K562 (cell line): ENCODE measurements at regions not wholly inside any gene's neighbourhood (a gene's known extent, or its start where the extent isn't known, plus 50 kb on each side); places are given as distances from the start of the nearest gene placed in this dataset.

Source experiments
- BRCA1 ChIP-seq, 2 experiments: fragments of 450-650 bp in 1 of 2; sonication (generic) in 1 of 2; formaldehyde crosslinking in 1 of 2; IDR thresholded peaks; 2 replicates each; pipeline versions ENCODE4 v1.5.0 to v1.6.1; 2017 to 2020; ENCODE audit warnings: mild to moderate bottlenecking in 1 of 2, missing genetic modification reagents in 1 of 2
- CHD1 ChIP-seq: fragments of 200-600 bp; sonication (generic); IDR thresholded peaks from one replicate; pipeline ENCODE4 v1.6.1; 2012; ENCODE audit warnings: mild to moderate bottlenecking, moderate library complexity, low read length, inconsistent platforms
- ESRRA ChIP-seq: fragments of 450-650 bp; IDR thresholded peaks from 2 replicates; pipeline ENCODE4 v1.6.1; 2014; ENCODE audit warnings: low read depth, mild to moderate bottlenecking, moderate library complexity, borderline replicate concordance
- ESRRB ChIP-seq: fragments of 250-450 bp; sonication (Bioruptor Pico); IDR thresholded peaks from 2 replicates; pipeline ENCODE4 v1.5.0; 2020; ENCODE audit warnings: mild to moderate bottlenecking, moderate library complexity, borderline replicate concordance
- GABPB2 ChIP-seq: fragments of 250-450 bp; sonication (Bioruptor Pico); conservative IDR thresholded peaks from 2 replicates; pipeline ENCODE4 v1.5.1; 2021; ENCODE audit warnings: mild to moderate bottlenecking
- JUN ChIP-seq, 2 experiments: sonication (generic) in 1 of 2; formaldehyde crosslinking in 1 of 2; IDR thresholded peaks; 2 replicates each; pipeline versions ENCODE4 v1.6.1 to v1.8.0; 2012 to 2022; ENCODE audit warnings: borderline replicate concordance in 2 of 2, mild to moderate bottlenecking in 2 of 2, improper control_type of control experiment in 1 of 2, low read depth in 1 of 2, low read length in 1 of 2, missing genetic modification reagents in 1 of 2
- KLF6 ChIP-seq: fragments of 250-450 bp; sonication (Bioruptor Pico); IDR thresholded peaks from 2 replicates; pipeline ENCODE4 v1.4.0; 2020; ENCODE audit warnings: mild to moderate bottlenecking, moderate library complexity, borderline replicate concordance
- MAFK ChIP-seq: IDR thresholded peaks from 2 replicates; pipeline ENCODE4 v1.6.1; 2011; ENCODE audit warnings: low read length, improper control_type of control experiment
- MEF2A ChIP-seq: IDR thresholded peaks from 2 replicates; pipeline ENCODE4 v1.6.1; 2011; ENCODE audit warnings: low read depth, mild to moderate bottlenecking, low read length, moderate library complexity; ENCODE audit not compliant: control insufficient read depth
- MIER1 ChIP-seq: fragments of 450-650 bp; IDR thresholded peaks from 2 replicates; pipeline ENCODE4 v1.6.1; 2016; ENCODE audit warnings: antibody characterized with exemption, mild to moderate bottlenecking, low read depth
- MNT ChIP-seq, 2 experiments: fragments of 450-650 bp; conservative IDR thresholded peaks; 2 replicates each; pipeline ENCODE4 v1.6.1; 2017; ENCODE audit warnings: mild to moderate bottlenecking in 2 of 2, moderate library complexity in 2 of 2
- MTA1 ChIP-seq: fragments of 450-650 bp; IDR thresholded peaks from 2 replicates; pipeline ENCODE4 v1.6.1; 2017; ENCODE audit warnings: borderline replicate concordance
- MYC ChIP-seq, 2 experiments: fragments of 250-450 bp in 1 of 2; sonication (Bioruptor Pico) in 1 of 2; IDR thresholded peaks; 2 replicates each; pipeline versions ENCODE4 v1.5.1 to v1.6.1; 2012 to 2021; ENCODE audit warnings: low read depth in 2 of 2, borderline replicate concordance in 1 of 2, improper control_type of control experiment in 1 of 2, low read length in 1 of 2, mild to moderate bottlenecking in 1 of 2, moderate library complexity in 1 of 2
- RBM14 ChIP-seq: fragments of 200-400 bp; formaldehyde crosslinking; IDR thresholded peaks from 2 replicates; pipeline ENCODE4 v1.6.1; 2018; ENCODE audit warnings: low read depth, mild to moderate bottlenecking, low read length, moderate library complexity, borderline replicate concordance; ENCODE audit not compliant: insufficient read depth
- RUNX1 ChIP-seq: sonication (generic); IDR thresholded peaks from 2 replicates; pipeline ENCODE4 v1.6.1; 2016; ENCODE audit warnings: antibody characterized with exemption, low read depth
- TGIF2 ChIP-seq: sonication (generic); formaldehyde crosslinking; IDR thresholded peaks from 2 replicates; pipeline ENCODE4 v1.8.1; 2022; ENCODE audit warnings: mild to moderate bottlenecking, missing genetic modification reagents, moderate library complexity
- XRCC5 ChIP-seq: fragments of 200-400 bp; formaldehyde crosslinking; IDR thresholded peaks from 2 replicates; pipeline ENCODE4 v1.6.1; 2017; ENCODE audit warnings: low read depth, mild to moderate bottlenecking, low read length
- YBX1 ChIP-seq: fragments of 450-650 bp; IDR thresholded peaks from 2 replicates; pipeline ENCODE4 v1.7.1; 2016; ENCODE audit warnings: mild to moderate bottlenecking
- ZC3H4 ChIP-seq: sonication (generic); formaldehyde crosslinking; IDR thresholded peaks from 2 replicates; pipeline ENCODE4 v1.9.0; 2021; ENCODE audit warnings: missing genetic modification reagents, borderline replicate concordance
- ZKSCAN8 ChIP-seq: fragments of 200-800 bp; sonication (Bioruptor generic); IDR thresholded peaks from 2 replicates; pipeline ENCODE4 v1.6.1; 2016; ENCODE audit warnings: missing genetic modification characterization, missing compliant biosample characterization
- ZNF583 ChIP-seq: fragments of 250-450 bp; sonication (Bioruptor Pico); IDR thresholded peaks from 2 replicates; pipeline ENCODE4 v1.4.0; 2020
- ZNF589 ChIP-seq: fragments of 200-800 bp; sonication (Bioruptor generic); IDR thresholded peaks from 2 replicates; pipeline ENCODE4 v1.6.1; 2016; ENCODE audit warnings: low read depth, missing genetic modification characterization, missing compliant biosample characterization
- ZNF695 ChIP-seq: fragments of 450-650 bp; formaldehyde crosslinking; IDR thresholded peaks from 2 replicates; pipeline ENCODE4 v1.4.0; 2020; ENCODE audit warnings: mild to moderate bottlenecking, moderate library complexity
- TF ChIP-seq, protein P1 (sequence below): fragments of 250-450 bp; sonication (Bioruptor Pico); IDR thresholded peaks from 2 replicates; pipeline ENCODE4 v1.4.0; 2020
- TF ChIP-seq, protein P2 (sequence below): sonication (generic); IDR thresholded peaks from 2 replicates; pipeline ENCODE4 v1.6.1; 2016

DNA sequence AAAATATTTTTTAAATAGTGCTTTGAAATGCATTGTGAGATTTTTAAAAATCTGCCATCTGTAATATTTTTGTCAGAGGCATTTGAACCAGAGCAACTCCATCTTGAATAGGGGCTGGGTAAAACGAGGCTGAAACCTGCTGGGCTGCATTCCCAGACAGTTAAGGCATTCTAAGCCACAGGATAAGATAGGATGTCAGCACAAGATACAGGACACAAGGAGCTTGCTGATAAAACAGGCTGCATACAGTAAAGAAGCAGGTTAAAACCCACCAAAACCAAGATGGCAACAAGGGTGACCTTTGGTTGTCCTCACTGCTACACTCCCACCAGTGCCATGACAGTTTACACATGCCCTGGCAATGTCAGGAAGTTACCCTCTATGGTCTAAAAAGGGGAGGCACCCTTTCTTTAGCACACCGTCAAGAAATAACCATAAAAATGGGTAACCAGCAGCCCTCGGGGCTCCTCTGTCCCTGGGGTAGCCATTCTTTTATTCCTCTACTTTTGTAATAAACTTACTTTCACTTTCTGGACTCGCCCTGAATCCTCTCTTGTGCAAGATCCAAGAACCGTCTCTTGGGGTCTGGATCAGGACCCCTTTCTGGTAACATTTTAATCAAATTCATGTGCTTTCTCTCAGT is 273.7 kb downstream of the SEMA3D start (continued):
- TF ChIP-seq BRCA1 (IDR thresholded peaks at IDR 0.05) (no peak), BRCA1 (CRISPR knock-in tag; IDR thresholded peaks at IDR 0.05) (no peak), MYC (IDR thresholded peaks at IDR 0.05; ENCODE audit: low read depth, low read length) (no peak), MYC (CRISPR knock-in tag; IDR thresholded peaks at IDR 0.05; ENCODE audit: borderline replicate concordance, low read depth) (no peak), JUN (IDR thresholded peaks at IDR 0.05; ENCODE audit: borderline replicate concordance, low read depth, low read length) (no peak), JUN (CRISPR knock-in tag; IDR thresholded peaks at IDR 0.05; ENCODE audit: borderline replicate concordance) (no peak), MEF2A (no peak), XRCC5 (no peak), YBX1 (no peak), ZNF589 (CRISPR knock-in tag) (peak; percentile 87), RBM14 (no peak), ZC3H4 (CRISPR knock-in tag) (no peak), KLF6 (CRISPR knock-in tag) (peak; percentile 92), MAFK (no peak), ZKSCAN8 (CRISPR knock-in tag) (peak; percentile 76; the same call in 1 of the 2 replicates), ZNF695 (peak; percentile 89; the same call in 1 of the 2 replicates), GABPB2 (CRISPR knock-in tag) (no peak), MNT (conservative IDR thresholded peaks at IDR 0.05) (no peak), ZNF583 (CRISPR knock-in tag) (peak; percentile 92), MTA1 (no peak), TGIF2 (CRISPR knock-in tag) (no peak), RUNX1 (no peak), ESRRA (peak; percentile 68), CHD1 (no peak), ESRRB (CRISPR knock-in tag) (no peak), MIER1 (no peak)
- TF ChIP-seq, protein P1, sequence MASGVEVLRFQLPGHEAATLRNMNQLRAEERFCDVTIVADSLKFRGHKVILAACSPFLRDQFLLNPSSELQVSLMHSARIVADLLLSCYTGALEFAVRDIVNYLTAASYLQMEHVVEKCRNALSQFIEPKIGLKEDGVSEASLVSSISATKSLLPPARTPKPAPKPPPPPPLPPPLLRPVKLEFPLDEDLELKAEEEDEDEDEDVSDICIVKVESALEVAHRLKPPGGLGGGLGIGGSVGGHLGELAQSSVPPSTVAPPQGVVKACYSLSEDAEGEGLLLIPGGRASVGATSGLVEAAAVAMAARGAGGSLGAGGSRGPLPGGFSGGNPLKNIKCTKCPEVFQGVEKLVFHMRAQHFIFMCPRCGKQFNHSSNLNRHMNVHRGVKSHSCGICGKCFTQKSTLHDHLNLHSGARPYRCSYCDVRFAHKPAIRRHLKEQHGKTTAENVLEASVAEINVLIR: peak; percentile 53; the same call in 1 of the 2 replicates
- TF ChIP-seq, protein P2, sequence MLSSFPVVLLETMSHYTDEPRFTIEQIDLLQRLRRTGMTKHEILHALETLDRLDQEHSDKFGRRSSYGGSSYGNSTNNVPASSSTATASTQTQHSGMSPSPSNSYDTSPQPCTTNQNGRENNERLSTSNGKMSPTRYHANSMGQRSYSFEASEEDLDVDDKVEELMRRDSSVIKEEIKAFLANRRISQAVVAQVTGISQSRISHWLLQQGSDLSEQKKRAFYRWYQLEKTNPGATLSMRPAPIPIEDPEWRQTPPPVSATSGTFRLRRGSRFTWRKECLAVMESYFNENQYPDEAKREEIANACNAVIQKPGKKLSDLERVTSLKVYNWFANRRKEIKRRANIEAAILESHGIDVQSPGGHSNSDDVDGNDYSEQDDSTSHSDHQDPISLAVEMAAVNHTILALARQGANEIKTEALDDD: no peak
